WI38 (cell line): ENCODE measurements at regions not wholly inside any gene's neighbourhood (a gene's known extent, or its start where the extent isn't known, plus 50 kb on each side); places are given as distances from the start of the nearest gene placed in this dataset.

Source experiments
- H3K4me3 ChIP-seq: 2 replicates; pipeline ENCODE4 v1.5.1; 2011; ENCODE audit warnings: low read depth, mild to moderate bottlenecking, control low read depth, low read length
- CTCF ChIP-seq: IDR thresholded peaks from 2 replicates; pipeline ENCODE4 v1.5.1; 2012; ENCODE audit warnings: low read depth, mild to moderate bottlenecking, control low read depth, low read length

- no peak overlapping the region for H3K4me3 ChIP-seq
- no peak for TF ChIP-seq CTCF
Measured at GRCh38 chr13:103443604-103444003, 377.4 kb upstream of the SLC10A2 start.

GRCh38 chr13:103437651-103438050 is 371.4 kb upstream of the SLC10A2 start:
- no peak for TF ChIP-seq CTCF
- no peak overlapping the region for H3K4me3 ChIP-seq

DNA sequence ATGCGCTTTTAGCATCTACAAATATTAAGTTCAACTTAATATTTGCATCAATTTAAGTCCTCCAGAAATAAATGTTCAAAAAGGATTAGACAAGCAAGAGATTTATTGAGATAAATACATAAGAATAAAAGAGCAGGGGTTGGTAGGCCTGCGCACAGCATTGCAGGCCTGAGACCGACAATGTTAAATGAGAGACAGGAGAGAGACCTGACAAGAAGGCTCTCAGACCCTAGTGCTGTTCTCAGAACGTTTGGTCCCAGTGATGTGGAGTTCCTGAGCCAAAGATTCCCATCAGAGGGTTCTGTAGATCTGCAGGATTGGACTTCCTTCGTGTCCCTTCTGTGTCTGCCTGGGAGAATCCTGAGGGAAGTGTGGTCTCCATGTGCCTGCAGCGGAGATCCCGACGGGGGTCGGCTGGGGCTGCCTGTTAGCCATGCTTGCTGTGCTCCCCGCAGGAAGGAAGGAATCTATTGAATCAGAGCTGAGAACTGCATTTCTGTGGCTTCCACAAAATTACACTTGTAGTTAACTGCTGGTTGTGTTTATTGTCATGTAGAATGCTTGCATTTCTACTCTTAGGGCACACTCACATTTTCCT is 369.9 kb upstream of the SLC10A2 start:
- no peak for TF ChIP-seq CTCF
- no peak overlapping the region for H3K4me3 ChIP-seq

GRCh38 chr13:103431856-103432255 is 365.6 kb upstream of the SLC10A2 start:
- no peak overlapping the region for H3K4me3 ChIP-seq
- TF ChIP-seq CTCF: no peak

- no peak overlapping the region for H3K4me3 ChIP-seq
- no peak for TF ChIP-seq CTCF
Measured at GRCh38 chr13:103430368-103430767, 364.2 kb upstream of the SLC10A2 start.

DNA sequence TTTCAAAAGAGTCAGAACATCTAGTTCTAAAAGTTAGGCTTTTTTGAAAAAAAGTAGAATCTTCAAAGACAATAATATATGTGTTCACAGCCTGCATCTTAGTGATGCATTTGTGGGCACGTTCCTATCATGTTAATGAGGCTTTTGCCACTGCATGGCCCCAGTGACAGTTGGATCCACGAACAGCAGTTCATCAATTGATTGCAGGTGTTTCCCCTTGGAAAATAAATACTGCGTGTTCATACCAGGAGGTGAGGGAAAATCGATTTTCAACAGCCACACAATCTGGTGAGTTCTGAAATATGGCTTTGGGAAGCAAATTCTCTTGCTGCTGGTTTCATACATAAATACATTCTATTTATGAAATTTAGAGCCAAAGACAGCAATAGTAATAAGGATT is 343.8 kb upstream of the SLC10A2 start:
- TF ChIP-seq CTCF: no peak

GRCh38 chr13:103406967-103407366 is 340.8 kb upstream of the SLC10A2 start:
- TF ChIP-seq CTCF: no peak
- H3K4me3 ChIP-seq: no peak overlapping the region

More for the DNA sequence above, 343.8 kb upstream of the SLC10A2 start:
- H3K4me3 ChIP-seq: no peak overlapping the region
